Kidney epithelial cell (primary cell): ENCODE measurements at regions not wholly inside any gene's neighbourhood (a gene's known extent, or its start where the extent isn't known, plus 50 kb on each side); places are given as distances from the start of the nearest gene placed in this dataset.

Experiments used
- DNase-seq: peaks from one replicate; pipeline ENCODE4 v3.0.0-alpha.2; 2010; ENCODE audit warnings: low read depth
- H3K27me3 ChIP-seq: 2 replicates; pipeline ENCODE4 v1.6.0; 2011; ENCODE audit warnings: low read length; ENCODE audit not compliant: control insufficient read depth, insufficient read depth
- H3K36me3 ChIP-seq: 2 replicates; pipeline ENCODE4 v1.5.1; 2011; ENCODE audit warnings: low read length; ENCODE audit not compliant: control insufficient read depth, insufficient read depth
- H3K4me3 ChIP-seq: 2 replicates; pipeline ENCODE4 v1.5.1; 2011; ENCODE audit warnings: low read depth, mild to moderate bottlenecking, control low read depth, low read length
- CTCF ChIP-seq: IDR thresholded peaks from 2 replicates; pipeline ENCODE4 v1.5.1; 2011; ENCODE audit warnings: mild to moderate bottlenecking, moderate library complexity, low read length, control low read depth, inconsistent platforms; ENCODE audit not compliant: insufficient read depth, poor library complexity, severe bottlenecking

GRCh38 chr5:4405614-4406219 lies 734.4 kb upstream of the ADAMTS16 start:
- Histone ChIP-seq H3K4me3 (no peak overlapping the region), H3K27me3 (no peaks in the 10 kb centered on the region), H3K36me3 (no peaks in the 10 kb centered on the region)
- no peak for TF ChIP-seq CTCF
- DNase-seq = no peak

- no peak overlapping the region for H3K4me3 ChIP-seq
Observed at GRCh38 chr5:4410151-4410550, 730.0 kb upstream of the ADAMTS16 start.

GRCh38 chr5:4411664-4412063 lies 728.5 kb upstream of the ADAMTS16 start:
- no peak for DNase-seq
- Histone ChIP-seq H3K4me3 (no peak overlapping the region), H3K27me3 (no peaks in the 10 kb centered on the region), H3K36me3 (no peaks in the 10 kb centered on the region)
- TF ChIP-seq CTCF = no peak

More at GRCh38 chr5:4410151-4410550, 730.0 kb upstream of the ADAMTS16 start:
- H3K36me3 ChIP-seq = no peaks in the 10 kb centered on the region
- H3K27me3 ChIP-seq = no peaks in the 10 kb centered on the region
- TF ChIP-seq CTCF = no peak
- DNase-seq = no peak

- TF ChIP-seq CTCF = no peak
- H3K36me3 ChIP-seq = no peaks in the 10 kb centered on the region
- H3K4me3 ChIP-seq = no peak overlapping the region
- no peaks in the 10 kb centered on the region for H3K27me3 ChIP-seq
- no peak for DNase-seq
Observed at GRCh38 chr5:4413996-4414395, 726.1 kb upstream of the ADAMTS16 start.

GRCh38 chr5:4418084-4418483 lies 722.0 kb upstream of the ADAMTS16 start:
- no peak overlapping the region for H3K4me3 ChIP-seq
- TF ChIP-seq CTCF = no peak
- DNase-seq = no peak
- no peaks in the 10 kb centered on the region for H3K36me3 ChIP-seq
- H3K27me3 ChIP-seq = no peaks in the 10 kb centered on the region

- Histone ChIP-seq H3K27me3 (no peaks in the 10 kb centered on the region), H3K4me3 (no peak overlapping the region), H3K36me3 (no peaks in the 10 kb centered on the region)
- TF ChIP-seq CTCF = no peak
- DNase-seq = peak; percentile 5
Observed at GRCh38 chr5:4419281-4419680, 720.8 kb upstream of the ADAMTS16 start.
